ENCODE measurements at regions not wholly inside any gene's neighbourhood (a gene's known extent, or its start where the extent isn't known, plus 50 kb on each side); places are given as distances from the start of the nearest gene placed in this dataset.

DNA sequence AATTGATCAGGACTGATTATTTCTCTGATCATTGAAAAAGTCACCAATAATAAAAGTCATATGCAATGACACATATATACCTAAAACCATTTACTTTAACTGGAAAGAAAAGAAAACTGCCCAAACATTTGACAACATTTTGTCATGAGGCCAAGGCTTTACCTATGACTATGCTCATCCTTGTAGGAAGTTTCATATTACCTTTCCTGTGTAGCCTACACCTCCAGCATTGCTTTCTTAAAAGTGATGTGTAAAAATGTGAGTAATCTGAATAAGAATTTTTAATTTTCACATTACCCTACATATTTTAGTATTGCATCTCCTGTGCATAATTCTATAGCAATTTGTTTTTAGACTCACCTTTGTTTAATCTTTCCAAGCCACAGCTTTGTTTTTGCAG is 419.8 kb upstream of the FIGN start:
- DNase-seq: no peak

DNA sequence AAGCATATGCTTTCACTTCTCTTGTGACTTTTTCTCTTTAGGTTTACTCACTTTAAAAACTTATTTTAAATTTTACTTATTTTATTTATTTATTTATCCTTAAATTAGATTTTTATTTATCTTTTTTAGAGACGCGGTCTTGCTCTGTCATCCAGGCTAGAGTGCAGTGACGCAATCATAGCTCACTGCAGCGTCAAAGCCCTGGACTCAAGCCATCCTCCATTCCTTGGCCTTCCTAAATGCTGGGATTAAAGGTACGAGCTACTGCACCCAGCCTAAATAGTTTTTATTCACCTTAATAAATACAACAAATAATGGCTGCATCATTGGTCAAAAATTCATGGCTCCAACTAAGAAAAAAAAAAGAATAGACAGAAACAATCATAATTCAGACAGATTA is 415.7 kb upstream of the FIGN start:
- no peak for DNase-seq

DNA sequence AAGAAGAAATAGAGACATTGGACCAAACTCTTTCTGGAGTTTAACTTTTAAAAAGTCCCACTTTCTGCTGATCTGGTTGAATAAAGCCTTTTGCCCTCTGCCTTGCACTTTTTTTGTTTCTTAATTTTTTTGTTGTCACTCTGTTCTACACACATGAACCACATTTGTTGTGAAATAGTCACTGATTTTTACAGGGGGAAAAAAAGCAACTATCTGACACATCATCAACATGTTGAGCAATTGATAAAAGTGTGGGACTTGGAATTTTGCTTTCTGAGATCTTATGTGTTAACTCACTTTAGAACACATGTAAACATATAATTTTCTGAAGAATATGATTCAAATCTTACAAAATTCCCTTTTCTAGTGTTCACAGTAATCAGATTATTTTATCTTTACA is 414.8 kb upstream of the FIGN start:
- DNase-seq: no peak

DNA sequence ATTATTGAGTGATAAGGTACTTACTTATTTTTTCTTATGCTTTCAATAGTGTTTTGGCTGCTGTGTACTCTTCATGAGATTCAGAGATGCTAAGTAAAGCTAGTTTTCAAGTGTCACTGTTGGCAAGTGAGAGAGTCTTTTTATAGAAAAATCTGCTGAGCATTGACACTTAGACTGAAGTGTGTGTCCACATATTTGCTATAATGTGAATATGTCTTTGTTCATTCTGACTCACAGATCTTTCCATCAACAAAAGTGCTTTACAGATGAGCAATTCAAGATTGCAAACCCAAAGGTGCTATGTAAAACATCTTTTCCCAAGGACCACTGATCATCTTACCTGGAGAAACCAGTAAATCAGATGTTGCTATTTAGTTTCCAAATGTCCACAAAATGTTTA is 410.6 kb upstream of the FIGN start:
- DNase-seq: no peak

DNA sequence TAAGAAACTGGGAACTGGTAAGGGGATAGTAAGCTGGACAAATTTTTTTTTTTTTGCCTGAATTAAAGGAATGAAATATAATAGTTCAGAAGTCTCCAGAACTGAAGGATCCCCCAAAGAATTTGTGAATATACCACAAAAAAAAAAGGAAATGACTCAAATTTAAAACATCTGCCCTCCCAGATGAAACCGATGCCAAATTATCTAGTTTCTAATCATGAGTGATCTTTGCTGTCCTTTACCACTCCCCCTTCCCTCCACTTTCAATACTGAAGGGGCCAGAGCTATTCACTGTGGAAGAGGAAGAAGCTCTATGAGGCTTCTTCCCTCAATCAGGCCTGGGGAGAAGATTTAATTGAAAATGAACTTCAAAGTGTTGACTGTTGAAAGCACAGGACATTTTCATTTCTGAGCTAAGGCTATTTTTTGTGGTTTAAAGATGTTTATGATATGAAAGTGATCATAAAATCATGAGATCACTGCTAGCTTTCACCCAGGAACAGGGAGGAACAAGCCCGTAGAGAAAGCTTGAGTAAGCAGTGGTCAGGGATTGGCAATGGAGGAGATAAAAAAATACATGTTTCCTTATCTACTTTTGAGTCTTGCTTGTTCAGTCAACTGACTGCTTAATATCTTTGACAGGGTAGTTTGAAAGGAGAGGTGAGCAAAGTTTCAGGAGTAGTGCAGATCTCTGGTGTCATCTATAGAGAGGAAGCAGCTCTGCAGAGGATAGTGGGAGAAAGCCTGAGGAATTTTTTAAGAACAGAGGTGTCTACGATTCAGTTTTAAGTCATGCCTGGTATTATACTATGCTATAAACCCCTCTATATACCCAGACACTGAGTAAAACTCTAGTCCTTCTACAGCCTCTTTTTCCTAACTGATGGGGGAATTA is 409.5 kb upstream of the FIGN start:
- DNase-seq: no peak

DNA sequence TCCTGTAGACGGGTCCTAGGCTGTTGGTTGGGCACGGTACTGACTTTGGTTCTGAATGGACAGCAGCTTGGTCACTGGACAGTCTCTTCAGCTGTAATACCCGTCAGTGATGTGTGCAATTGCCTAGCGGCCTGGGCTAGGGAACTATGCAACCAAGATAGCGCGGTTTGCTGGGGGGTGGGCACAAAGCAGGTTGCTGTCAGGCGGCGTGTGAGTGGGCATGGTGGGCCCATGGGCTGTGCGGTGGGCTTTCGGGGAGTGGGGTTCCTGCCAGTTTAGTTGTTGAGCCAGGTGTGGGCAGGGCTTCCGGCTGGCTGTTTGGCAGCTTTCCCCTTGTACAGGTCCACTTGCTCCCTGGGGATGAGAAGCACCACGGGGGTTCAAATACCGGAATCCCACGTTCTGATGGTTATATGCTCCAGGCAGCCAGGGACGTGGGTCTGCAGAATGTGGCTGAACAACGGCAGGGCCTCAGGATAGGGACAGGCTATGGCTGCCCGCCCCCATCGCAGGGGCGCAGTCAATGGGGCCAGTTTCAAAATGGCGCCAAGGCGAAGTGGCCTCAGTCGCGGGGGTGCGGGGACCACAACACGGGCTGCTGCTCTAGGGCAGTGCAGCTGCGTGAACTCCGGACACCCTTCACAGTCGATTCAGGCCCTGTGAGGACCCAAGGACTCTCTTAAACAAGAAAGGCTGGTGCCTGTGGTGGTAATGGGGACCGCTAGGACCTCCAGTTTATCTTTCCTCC is 407.5 kb upstream of the FIGN start:
- no peak for DNase-seq

DNA sequence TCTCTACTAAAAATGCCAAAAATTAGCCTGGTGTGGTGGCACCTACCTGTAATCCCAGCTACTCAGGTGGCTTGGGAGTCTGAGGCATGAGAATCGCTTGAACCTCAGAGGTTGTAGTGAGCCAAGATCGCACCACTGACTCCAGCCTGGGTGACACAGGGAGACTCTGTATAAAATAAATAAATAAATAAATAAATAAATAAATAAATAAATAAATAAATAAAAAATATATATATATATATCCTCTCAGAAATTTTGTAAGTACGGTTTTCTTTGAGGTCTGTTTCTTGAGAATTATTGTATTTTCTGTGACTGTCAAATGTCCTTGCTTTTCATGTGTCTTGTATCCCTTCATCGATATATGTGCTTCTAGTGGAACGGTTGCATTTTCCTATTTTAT is 406.9 kb upstream of the FIGN start:
- no peak for DNase-seq

DNA sequence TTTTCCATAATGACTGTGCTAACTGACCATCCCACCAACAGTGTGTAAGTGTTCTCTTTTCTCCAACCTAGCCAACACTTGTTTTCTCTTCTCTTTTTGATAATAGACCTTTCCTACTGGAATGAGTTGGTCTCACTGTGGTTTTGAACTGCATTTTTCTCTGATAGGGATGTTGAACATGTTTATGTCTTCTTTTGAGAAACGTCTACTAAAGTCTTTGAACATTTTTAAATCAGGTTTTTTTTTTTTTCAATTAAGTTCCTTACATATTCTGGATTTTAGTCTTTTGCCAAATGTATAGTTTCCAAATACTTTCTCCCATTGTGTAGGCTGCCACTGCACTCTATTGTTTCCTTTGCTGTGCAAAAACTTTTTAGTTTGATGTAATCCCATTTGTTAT is 405.5 kb upstream of the FIGN start:
- no peak for DNase-seq

DNA sequence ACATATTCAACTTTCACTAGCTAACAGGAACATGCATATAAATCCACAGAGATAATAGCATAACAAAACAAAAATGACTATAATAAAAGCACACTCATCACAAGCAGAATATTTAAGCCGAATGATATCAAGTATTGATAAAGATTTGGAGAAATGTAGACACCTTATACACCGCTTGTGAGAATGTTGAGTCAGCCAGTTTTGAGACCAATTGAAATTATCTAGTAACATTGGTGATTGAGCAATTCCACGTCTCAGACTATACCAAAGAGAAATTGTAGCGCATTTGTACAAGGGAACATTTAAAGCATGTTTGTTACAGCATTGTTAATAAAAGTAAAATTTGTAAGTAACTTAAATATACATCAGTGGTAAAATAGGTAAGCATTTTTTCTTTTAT is 402.9 kb upstream of the FIGN start:
- no peak for DNase-seq

DNA sequence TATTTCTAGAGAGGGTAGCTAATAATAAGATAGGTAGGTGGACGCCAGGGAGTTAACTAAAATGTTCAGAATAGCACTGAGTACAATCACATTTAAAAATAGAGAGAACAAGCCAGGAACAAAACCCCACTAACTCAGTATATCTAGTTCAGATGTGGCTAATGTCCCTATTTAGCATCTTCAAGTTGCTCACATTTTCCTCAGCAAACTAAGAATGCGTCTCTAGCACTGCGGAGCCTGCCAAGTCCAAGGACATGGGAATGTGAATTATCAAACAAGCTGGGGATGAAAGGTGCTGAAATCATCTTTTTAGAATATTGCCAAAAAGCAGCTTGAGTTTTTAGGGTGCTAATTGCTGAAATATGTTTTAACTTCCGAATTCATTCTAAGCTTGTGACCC is 398.5 kb upstream of the FIGN start:
- DNase-seq: no peak

DNA sequence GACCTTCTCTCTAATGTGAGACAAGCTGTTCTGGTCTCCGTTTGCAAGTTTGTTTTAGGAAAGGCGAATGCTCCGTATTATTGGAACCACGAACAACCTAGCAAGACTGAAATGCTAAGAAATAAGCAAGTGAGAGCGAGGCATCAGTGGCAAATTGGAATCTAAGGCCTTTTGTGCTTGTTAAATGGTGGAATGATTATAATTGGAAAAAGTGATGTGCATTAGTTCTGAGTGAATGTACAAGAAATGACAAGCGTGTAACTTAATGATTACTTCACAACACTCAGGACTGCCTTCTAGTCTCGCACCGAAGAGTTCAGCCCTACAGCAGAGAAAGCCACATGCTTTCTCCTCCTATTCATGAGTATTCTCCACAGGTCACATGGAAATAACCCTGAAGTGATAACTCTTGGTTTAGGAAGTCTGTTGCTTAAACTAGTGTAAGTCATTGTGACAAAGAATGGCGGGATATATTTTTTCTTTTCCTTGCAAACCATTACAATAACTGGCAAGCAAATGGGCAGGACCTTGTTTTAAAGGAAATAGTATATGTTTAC is 392.2 kb upstream of the FIGN start:
- DNase-seq: no peak

DNA sequence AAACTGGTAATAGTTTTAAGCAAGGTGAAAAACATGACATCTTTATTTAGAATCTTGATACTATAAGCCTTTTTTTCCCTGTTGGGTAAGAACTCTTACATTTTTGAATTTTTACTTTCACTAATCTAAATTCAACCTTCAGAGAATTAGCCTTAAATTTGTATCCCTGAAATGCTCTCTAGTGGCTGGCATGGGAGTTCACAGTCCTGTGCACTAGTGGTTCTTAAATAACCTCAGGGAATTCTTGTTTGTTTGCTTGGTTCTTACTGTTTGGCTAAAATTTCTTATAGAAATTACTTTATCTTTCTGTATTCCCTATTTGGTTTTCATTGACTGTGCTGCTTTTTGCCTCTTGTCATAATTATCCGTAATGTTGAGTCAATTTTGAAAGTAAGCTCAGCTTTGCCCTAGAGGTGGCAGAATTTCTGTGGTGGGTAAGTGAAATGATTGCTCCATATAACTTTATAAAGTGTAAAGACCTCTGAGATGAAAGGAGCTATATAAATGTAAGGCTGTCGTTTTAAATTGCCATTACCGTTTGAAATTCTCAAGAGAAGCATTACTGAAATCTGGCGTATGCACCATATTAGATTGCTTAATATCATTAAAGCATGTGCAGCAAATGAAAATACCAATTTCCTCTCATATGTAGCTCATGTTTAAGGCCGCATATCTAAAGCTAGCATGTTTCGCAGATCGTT is 391.3 kb upstream of the FIGN start:
- DNase-seq: no peak

DNA sequence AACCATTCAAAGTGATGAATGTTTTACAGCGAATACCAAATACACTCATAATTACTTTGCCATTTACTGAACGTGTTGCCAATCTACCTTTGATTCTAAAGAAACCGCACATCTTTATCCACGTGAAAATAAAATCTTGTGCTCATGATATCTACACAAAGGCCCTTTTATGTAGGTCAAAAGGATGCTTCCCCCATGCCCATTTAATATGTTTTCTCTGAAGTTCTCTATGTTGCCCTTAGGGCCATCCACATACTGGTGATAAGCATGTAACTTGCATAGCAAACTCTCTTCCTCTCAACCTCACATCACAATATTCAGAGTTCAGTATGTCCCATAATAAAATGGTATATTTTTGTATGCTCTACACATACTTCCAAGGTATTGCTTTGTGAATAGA is 380.0 kb upstream of the FIGN start:
- no peak for DNase-seq

DNA sequence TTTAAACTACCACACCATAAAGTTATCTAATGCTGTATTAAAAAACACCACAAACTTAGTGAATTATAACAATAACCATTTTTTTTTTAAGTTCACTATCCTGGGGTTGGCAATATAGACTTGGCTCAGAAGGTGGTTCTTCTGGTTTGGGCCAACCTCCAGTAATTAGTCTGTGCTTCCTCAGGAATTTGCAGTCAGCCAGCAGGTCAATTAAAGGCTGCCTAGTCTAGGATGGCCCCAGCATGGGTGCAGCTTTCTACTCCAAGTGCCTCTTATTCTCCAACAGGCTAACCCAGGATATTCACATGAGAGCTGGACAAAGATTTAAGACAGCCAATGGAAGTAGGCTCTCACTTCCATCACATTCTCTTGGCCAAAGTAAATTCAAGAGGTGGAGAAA is 379.1 kb upstream of the FIGN start:
- DNase-seq: no peak

DNA sequence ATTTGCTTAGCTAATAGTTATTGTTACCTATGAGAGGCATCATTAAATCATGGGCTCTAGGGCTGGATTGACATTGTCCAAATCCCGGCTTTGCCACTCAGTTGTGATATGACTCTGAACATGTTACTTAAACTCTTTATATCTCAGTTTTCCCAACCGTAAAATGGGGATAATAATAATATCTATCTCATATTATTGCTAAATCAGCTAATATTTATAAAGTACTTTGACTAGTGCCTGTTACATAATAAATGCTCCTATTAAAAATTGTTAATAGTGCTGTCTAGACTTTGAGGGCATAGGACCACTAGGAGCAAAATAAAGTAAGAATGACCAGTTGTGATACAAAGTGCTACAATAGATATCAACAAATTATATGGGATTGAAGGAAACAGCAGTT is 376.3 kb upstream of the FIGN start:
- no peak for DNase-seq

DNA sequence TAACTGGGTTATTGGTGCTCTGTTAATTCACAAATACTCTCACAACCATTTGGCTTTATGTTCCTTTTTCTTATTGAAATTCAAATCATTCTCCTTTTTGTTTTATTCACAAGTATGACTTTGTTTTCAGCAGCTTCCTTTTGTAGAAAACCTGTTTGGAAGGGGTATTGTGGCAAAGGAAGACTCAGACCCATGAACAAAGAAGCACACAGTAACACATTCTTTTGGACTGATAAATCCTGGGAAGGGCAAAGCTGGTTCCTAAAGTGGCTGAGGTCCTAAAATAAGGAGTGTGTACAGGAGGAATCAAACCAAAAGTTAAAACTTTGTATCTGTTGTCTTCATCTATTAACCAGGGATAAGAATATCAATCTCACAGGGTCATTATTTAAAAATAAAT is 374.7 kb upstream of the FIGN start:
- no peak for DNase-seq

DNA sequence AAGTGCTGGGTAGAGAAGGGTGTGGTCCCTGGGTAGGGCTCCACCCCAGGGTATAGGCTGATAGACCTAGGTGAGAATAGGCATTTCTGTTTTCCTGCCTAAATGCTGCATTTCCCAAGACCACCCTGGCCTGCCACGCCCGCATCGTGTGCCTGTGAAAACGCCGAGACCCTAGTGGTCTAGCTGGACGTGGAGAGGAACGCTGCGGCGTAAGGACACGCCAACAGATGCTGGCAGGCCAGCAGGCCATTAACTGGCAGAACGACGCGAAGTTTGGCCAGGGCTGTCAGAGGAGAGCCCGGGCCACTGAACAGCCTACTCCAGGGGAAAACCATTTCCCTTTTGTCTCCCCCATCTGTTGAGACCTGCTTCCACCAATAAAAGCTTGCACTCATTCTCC is 373.2 kb upstream of the FIGN start:
- DNase-seq: no peak

DNA sequence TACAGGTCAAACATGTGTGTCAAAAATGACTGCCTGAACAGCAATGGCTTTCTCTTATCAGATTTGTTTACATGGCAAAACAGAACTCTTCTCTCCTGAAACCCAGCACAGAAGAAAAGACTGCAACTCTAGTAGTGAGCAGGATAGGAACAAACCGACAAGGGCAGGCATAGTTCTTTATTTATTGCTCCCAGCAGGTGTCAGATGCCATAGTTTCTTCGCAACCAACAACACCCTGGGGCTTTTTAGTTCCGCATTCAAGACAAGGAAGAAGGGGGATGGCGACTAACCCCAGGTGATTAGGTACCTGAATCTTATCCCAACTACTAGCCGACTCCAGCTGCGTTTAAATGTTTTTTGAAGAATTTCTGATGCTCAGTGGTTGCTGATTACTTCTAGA is 367.5 kb upstream of the FIGN start:
- no peak for DNase-seq

DNA sequence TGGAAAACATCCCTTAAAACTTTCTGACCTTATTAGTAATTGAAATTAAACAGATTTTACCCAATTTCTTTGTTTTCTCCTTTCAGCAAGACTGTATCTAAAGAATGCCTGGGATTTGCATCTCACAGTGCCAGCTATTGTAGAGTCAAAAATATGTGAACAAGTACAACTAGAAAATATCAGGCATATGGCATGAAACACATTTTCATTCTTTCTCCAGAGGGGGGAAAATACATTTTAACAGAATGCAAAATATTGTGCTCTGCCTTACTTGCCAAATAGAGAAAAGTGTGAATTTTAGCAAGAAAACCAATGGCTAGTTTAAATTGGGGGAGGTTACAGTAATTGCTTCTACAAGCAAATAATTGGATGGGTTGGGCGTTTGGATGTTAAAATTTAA is 366.6 kb upstream of the FIGN start:
- DNase-seq: no peak

DNA sequence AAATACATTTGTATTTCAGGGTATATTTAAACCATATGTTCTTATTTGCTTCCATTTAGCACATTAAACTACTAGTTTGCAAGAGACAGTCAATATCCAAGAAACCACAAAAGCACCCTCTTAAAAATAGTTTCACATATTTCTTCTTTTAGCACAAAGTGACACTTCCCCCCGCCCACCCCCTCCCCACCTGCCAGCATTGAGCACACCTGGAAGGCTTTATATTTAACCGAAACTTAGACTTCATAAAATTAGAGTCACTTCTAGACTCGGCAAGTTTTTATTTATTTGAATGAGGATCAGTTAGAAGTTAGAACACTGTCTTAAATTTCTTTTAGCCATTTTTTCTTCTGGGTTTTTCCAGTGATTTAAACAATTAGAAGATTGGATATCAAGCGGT is 355.9 kb upstream of the FIGN start:
- DNase-seq: no peak

DNA sequence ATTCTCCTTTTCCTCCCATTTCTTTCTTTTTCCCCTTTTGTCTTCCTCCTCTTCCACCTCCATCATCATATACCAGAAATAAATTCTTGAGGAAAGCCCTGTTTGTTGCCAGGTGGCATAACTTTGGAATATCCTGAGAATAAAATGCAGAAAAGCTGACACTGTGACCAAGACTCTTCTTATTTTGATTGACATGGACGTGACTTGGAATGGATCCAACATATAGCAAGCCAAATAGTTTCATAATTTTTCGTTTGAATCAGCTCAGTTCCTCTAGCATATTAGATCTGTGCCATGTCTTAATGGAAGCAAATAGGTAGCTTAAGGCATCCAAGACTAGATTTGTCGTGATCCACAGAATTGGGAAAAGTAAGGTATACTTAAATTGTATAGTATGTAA is 354.7 kb upstream of the FIGN start:
- no peak for DNase-seq

DNA sequence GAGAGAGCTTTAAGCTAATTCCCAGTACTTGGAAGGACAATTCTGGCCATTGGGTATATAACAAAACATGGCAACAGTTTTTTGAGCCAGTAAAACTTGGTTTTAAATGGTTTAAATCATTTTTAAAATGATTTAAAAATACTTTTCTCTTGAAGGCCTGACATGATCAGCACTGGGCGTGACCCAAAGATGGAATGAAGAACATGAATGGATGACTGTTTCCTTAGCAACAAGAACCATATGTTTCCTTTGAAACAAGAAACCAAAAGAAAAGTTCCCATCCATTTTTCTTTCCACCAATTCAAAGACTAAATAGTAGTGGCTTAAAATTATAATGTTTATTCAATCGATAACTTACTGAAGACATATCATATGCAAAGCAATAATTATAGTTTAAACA is 348.3 kb upstream of the FIGN start:
- no peak for DNase-seq

DNA sequence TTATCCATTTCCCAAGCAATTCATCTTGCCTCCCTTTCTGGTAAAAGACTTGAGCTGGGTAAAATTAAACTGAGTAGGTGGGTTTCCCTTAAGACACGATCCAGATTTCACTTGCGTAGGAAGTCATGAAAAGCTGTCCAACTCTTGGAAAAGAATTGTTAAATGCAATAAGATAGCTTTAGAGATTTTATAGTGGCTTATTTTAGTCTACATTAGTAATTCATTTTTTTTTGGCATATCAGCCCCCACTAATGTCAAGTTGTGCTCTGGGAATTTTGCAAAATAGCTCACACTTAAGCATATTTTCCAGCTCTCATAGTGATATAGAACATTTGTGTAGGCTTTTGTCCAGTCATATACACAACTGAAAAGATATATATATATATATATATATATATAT is 344.7 kb upstream of the FIGN start:
- DNase-seq: no peak

DNA sequence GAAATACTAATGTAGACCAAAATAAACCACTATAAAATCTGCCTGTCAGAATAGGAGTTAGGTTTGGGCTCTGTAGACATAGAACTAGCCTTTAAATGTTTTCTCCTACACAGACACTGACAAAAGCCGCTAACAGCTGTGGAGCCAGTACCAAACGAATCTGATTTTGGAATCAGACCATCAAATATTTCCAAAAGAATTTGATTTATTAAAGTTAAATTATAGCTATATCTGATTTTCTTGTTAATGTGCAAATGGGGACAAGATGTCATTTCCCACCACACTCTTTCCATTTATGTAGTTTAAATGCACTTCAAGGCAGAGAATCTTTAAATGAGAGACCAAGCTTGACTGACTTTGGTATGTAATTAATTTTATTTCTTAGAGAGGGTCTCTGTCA is 343.4 kb upstream of the FIGN start:
- DNase-seq: no peak
